ENCODE measurements at regions not wholly inside any gene's neighbourhood (a gene's known extent, or its start where the extent isn't known, plus 50 kb on each side); places are given as distances from the start of the nearest gene placed in this dataset.

DNA sequence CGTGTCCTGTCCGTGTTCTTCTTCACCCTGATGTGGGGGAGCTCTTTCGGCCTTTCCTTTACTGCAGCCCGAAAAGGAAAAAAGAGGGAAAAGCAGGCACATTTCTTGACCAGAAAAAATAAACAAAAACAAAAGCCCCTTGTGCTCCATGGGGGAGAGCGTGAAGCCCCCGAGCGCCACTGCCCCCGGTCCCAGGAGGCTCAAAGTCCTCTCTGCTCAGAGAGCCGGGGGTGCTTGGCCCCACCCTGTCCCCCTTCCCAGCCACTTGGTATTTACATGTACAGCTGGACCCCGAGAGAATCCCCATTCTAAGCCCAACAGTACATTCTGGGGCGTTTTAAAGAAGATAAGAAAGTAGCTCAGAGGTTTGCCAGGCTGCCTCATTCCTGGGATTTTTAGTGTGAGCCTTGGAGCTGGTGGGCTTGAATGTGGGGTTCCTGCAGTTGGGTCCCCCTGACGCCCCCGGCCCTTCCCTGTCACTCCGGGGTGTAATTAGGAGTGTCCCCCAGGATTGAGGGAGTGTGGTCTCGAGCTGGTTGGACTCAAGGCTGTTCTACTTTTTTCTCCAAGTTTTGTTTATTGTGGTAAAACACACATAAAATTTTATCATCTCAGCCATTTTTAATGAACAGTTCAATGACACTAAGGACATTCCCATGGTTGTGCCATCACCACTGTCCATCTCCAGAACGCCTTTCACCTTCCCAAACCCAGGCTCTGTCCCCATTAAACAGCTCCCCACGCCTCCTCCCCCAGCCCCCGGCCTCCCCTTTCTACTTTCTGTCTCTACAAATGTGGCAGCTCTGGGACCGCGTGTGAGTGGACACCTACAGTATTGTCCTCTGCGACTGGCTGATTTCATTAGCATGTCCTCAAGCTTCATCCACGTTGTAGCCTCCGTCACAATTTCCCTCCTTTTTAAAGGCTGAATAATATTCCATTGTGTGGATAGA lies 55.7 kb upstream of the BHLHE23 start:
- Histone ChIP-seq H3K4me1 (ENCODE audit: control insufficient read depth, insufficient read depth, low read length) (no peaks in the 10 kb centered on the region), H3K4me3 (ENCODE audit: low read depth in 2 of 2, low read length in 2 of 2) (no peak overlapping the region), H3K9me3 (ENCODE audit: control insufficient read depth, insufficient read depth, low read depth, low read length) (no peaks in the 10 kb centered on the region), H3K27ac (ENCODE audit: low read length) (no peak overlapping the region), H3K27me3 (ENCODE audit: control insufficient read depth, insufficient read depth, low read length) (no peaks in the 10 kb centered on the region), H3K36me3 (ENCODE audit: control insufficient read depth, insufficient read depth, low read length) (no peaks in the 10 kb centered on the region)
- BruUV-seq (replicated peaks) = no TSS peak
- ChIA-PET POLR2A (no interaction called here), CTCF (no interaction called here)
- in situ Hi-C loops (cut with HindIII; ENCODE audit: low pct_unique_long_range_greater_than_20kb, low sequenced_read_pairs) = no loop called here
- ATAC-seq (no peak), DNase-seq (ENCODE audit: low read depth, low spot score) (no peak)
- no peak for TF ChIP-seq POLR2AphosphoS5 (IDR thresholded peaks at IDR 0.05; ENCODE audit: low read depth, low read length)
- no peak for TF ChIP-seq SIN3A (IDR thresholded peaks at IDR 0.05; ENCODE audit: borderline replicate concordance, insufficient read depth, low read depth, low read length)
- no peak for TF ChIP-seq CTCF (IDR thresholded peaks at IDR 0.05)
- TF ChIP-seq, protein P1, sequence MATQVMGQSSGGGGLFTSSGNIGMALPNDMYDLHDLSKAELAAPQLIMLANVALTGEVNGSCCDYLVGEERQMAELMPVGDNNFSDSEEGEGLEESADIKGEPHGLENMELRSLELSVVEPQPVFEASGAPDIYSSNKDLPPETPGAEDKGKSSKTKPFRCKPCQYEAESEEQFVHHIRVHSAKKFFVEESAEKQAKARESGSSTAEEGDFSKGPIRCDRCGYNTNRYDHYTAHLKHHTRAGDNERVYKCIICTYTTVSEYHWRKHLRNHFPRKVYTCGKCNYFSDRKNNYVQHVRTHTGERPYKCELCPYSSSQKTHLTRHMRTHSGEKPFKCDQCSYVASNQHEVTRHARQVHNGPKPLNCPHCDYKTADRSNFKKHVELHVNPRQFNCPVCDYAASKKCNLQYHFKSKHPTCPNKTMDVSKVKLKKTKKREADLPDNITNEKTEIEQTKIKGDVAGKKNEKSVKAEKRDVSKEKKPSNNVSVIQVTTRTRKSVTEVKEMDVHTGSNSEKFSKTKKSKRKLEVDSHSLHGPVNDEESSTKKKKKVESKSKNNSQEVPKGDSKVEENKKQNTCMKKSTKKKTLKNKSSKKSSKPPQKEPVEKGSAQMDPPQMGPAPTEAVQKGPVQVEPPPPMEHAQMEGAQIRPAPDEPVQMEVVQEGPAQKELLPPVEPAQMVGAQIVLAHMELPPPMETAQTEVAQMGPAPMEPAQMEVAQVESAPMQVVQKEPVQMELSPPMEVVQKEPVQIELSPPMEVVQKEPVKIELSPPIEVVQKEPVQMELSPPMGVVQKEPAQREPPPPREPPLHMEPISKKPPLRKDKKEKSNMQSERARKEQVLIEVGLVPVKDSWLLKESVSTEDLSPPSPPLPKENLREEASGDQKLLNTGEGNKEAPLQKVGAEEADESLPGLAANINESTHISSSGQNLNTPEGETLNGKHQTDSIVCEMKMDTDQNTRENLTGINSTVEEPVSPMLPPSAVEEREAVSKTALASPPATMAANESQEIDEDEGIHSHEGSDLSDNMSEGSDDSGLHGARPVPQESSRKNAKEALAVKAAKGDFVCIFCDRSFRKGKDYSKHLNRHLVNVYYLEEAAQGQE (IDR thresholded peaks at IDR 0.05; ENCODE audit: insufficient read depth in 1 of 2, low read depth in 2 of 2, low read length in 1 of 2) = no peak
- TF ChIP-seq TCF7L2 (IDR thresholded peaks at IDR 0.05; ENCODE audit: low read depth, low read length) = no peak
- intact Hi-C loops (cut with micrococcal nuclease; ENCODE audit: unreplicated experiment) = no loop called here

DNA sequence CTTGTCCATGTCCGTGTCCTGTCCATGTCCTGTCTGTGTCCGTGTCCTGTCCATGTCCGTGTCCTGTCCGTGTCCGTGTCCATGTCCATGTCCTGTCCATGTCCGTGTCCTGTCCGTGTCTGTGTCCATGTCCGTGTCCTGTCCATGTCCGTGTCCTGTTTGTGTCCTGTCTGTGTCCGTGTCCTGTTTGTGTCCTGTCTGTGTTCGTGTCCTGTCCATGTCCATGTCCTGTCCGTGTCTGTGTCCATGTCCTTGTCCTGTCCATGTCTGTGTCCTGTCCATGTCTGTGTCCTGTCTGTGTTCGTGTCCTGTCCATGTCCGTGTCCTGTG lies 55.0 kb upstream of the BHLHE23 start:
- in situ Hi-C loops (cut with HindIII; ENCODE audit: low pct_unique_long_range_greater_than_20kb, low sequenced_read_pairs) (no loop called here), intact Hi-C loops (cut with micrococcal nuclease; ENCODE audit: unreplicated experiment) (no loop called here)
- H3K4me1 ChIP-seq (ENCODE audit: control insufficient read depth, insufficient read depth, low read length) = no peaks in the 10 kb centered on the region
- ATAC-seq (no peak), DNase-seq (ENCODE audit: low read depth, low spot score) (no peak)
- no peaks in the 10 kb centered on the region for H3K9me3 ChIP-seq (ENCODE audit: control insufficient read depth, insufficient read depth, low read depth, low read length)
- no peaks in the 10 kb centered on the region for H3K27me3 ChIP-seq (ENCODE audit: control insufficient read depth, insufficient read depth, low read length)
- ChIA-PET CTCF (no interaction called here), POLR2A (no interaction called here)
- H3K27ac ChIP-seq (ENCODE audit: low read length) = no peak overlapping the region
- TF ChIP-seq, protein P1 (IDR thresholded peaks at IDR 0.05; ENCODE audit: insufficient read depth in 1 of 2, low read depth in 2 of 2, low read length in 1 of 2) = no peak
- TF ChIP-seq POLR2AphosphoS5 (IDR thresholded peaks at IDR 0.05; ENCODE audit: low read depth, low read length) = no peak
- no peak for TF ChIP-seq SIN3A (IDR thresholded peaks at IDR 0.05; ENCODE audit: borderline replicate concordance, insufficient read depth, low read depth, low read length)
- TF ChIP-seq CTCF (IDR thresholded peaks at IDR 0.05) = no peak
- no peak for TF ChIP-seq TCF7L2 (IDR thresholded peaks at IDR 0.05; ENCODE audit: low read depth, low read length)
- no TSS peak for BruUV-seq (replicated peaks)
- no peak overlapping the region for H3K4me3 ChIP-seq (ENCODE audit: low read depth in 2 of 2, low read length in 2 of 2)
- no peaks in the 10 kb centered on the region for H3K36me3 ChIP-seq (ENCODE audit: control insufficient read depth, insufficient read depth, low read length)
